ACC112 (cell line): ENCODE measurements at regions not wholly inside any gene's neighbourhood (a gene's known extent, or its start where the extent isn't known, plus 50 kb on each side); places are given as distances from the start of the nearest gene placed in this dataset.

ENCODE experiments used
- H2AFZ ChIP-seq: fragments of 200-600 bp; sonication (generic); one replicate; pipeline ENCODE4 v1.6.0; 2017; ENCODE audit warnings: antibody characterized with exemption, low read length; ENCODE audit not compliant: unreplicated experiment
- H3K27ac ChIP-seq: fragments of 200-600 bp; sonication (generic); 2 replicates; pipeline ENCODE4 v1.5.1; 2014; ENCODE audit warnings: low read depth, mild to moderate bottlenecking, antibody characterized with exemption, low read length, moderate library complexity
- H3K27me3 ChIP-seq: fragments of 200-600 bp; sonication (generic); 2 replicates; pipeline ENCODE4 v1.6.1; 2014; ENCODE audit warnings: mild to moderate bottlenecking, antibody characterized with exemption, low read length, moderate library complexity, mixed read lengths; ENCODE audit not compliant: insufficient read depth
- H3K36me3 ChIP-seq: fragments of 200-600 bp; sonication (generic); 2 replicates; pipeline ENCODE4 v1.6.1; 2016; ENCODE audit warnings: mild to moderate bottlenecking, antibody characterized with exemption, low read length, moderate library complexity, mixed read lengths; ENCODE audit not compliant: insufficient read depth
- H3K4me1 ChIP-seq: fragments of 200-600 bp; sonication (generic); one replicate; pipeline ENCODE4 v1.6.1; 2016; ENCODE audit warnings: low read length, mixed read lengths; ENCODE audit not compliant: insufficient read depth, unreplicated experiment, control insufficient read depth
- H3K4me3 ChIP-seq: fragments of 200-600 bp; sonication (generic); 2 replicates; pipeline ENCODE4 v1.5.1; 2014; ENCODE audit warnings: mild to moderate bottlenecking, low read depth, low read length
- H3K79me2 ChIP-seq: fragments of 200-600 bp; sonication (generic); one replicate; pipeline ENCODE4 v1.6.0; 2016; ENCODE audit warnings: low read length; ENCODE audit not compliant: control insufficient read depth, unreplicated experiment, insufficient read depth

GRCh38 chr1:221622389-221622788 is 119.5 kb downstream of the DUSP10 start:
- Histone ChIP-seq H2AFZ (no peak overlapping the region), H3K79me2 (no peaks in the 10 kb centered on the region), H3K36me3 (no peaks in the 10 kb centered on the region; the same call in 1 of the 2 replicates), H3K27me3 (no peaks in the 10 kb centered on the region), H3K27ac (no peak overlapping the region), H3K4me1 (peaks cover 9% of the 10 kb centered on the region), H3K4me3 (no peak overlapping the region)

- H3K79me2 ChIP-seq = no peaks in the 10 kb centered on the region
- H3K27me3 ChIP-seq = no peaks in the 10 kb centered on the region
- peaks cover 9% of the 10 kb centered on the region for H3K4me1 ChIP-seq
- no peak overlapping the region for H2AFZ ChIP-seq
- H3K4me3 ChIP-seq = no peak overlapping the region
- H3K36me3 ChIP-seq = no peaks in the 10 kb centered on the region
- no peak overlapping the region for H3K27ac ChIP-seq
Observed at GRCh38 chr1:221625026-221625425, 116.9 kb downstream of the DUSP10 start.

GRCh38 chr1:221626041-221626440 is 115.8 kb downstream of the DUSP10 start:
- no peak overlapping the region for H2AFZ ChIP-seq
- H3K27me3 ChIP-seq = no peaks in the 10 kb centered on the region
- no peaks in the 10 kb centered on the region for H3K79me2 ChIP-seq
- H3K4me3 ChIP-seq = no peak overlapping the region
- H3K27ac ChIP-seq = no peak overlapping the region
- H3K4me1 ChIP-seq = peaks cover 4% of the 10 kb centered on the region
- no peaks in the 10 kb centered on the region for H3K36me3 ChIP-seq

GRCh38 chr1:221630236-221630635 is 111.7 kb downstream of the DUSP10 start:
- H3K27ac ChIP-seq = no peak overlapping the region
- no peaks in the 10 kb centered on the region for H3K27me3 ChIP-seq
- no peaks in the 10 kb centered on the region for H3K36me3 ChIP-seq
- H2AFZ ChIP-seq = no peak overlapping the region
- H3K4me1 ChIP-seq = no peaks in the 10 kb centered on the region
- no peaks in the 10 kb centered on the region for H3K79me2 ChIP-seq
- no peak overlapping the region for H3K4me3 ChIP-seq

GRCh38 chr1:221631556-221631955 is 110.3 kb downstream of the DUSP10 start:
- H3K27me3 ChIP-seq = no peaks in the 10 kb centered on the region
- no peak overlapping the region for H2AFZ ChIP-seq
- H3K27ac ChIP-seq = no peak overlapping the region

GRCh38 chr1:221632072-221632471 is 109.8 kb downstream of the DUSP10 start:
- Histone ChIP-seq H3K27me3 (no peaks in the 10 kb centered on the region), H3K4me1 (no peaks in the 10 kb centered on the region), H3K79me2 (no peaks in the 10 kb centered on the region), H3K4me3 (no peak overlapping the region), H2AFZ (no peak overlapping the region), H3K36me3 (no peaks in the 10 kb centered on the region), H3K27ac (no peak overlapping the region)

More at GRCh38 chr1:221631556-221631955, 110.3 kb downstream of the DUSP10 start:
- no peaks in the 10 kb centered on the region for H3K4me1 ChIP-seq
- H3K4me3 ChIP-seq = no peak overlapping the region
- no peaks in the 10 kb centered on the region for H3K79me2 ChIP-seq
- H3K36me3 ChIP-seq = no peaks in the 10 kb centered on the region

GRCh38 chr1:221633841-221634409 is 108.0 kb downstream of the DUSP10 start:
- H3K27me3 ChIP-seq = no peaks in the 10 kb centered on the region
- H3K36me3 ChIP-seq = no peaks in the 10 kb centered on the region
- H3K79me2 ChIP-seq = no peaks in the 10 kb centered on the region
- H3K27ac ChIP-seq = no peak overlapping the region
- no peaks in the 10 kb centered on the region for H3K4me1 ChIP-seq
- H2AFZ ChIP-seq = no peak overlapping the region
- H3K4me3 ChIP-seq = no peak overlapping the region

GRCh38 chr1:221634606-221635005 is 107.3 kb downstream of the DUSP10 start:
- Histone ChIP-seq H3K79me2 (no peaks in the 10 kb centered on the region), H3K27ac (no peak overlapping the region), H3K27me3 (no peaks in the 10 kb centered on the region), H3K4me3 (no peak overlapping the region), H3K4me1 (no peaks in the 10 kb centered on the region), H3K36me3 (no peaks in the 10 kb centered on the region), H2AFZ (no peak overlapping the region)

GRCh38 chr1:221635305-221635704 is 106.6 kb downstream of the DUSP10 start:
- H3K4me1 ChIP-seq = no peaks in the 10 kb centered on the region
- no peaks in the 10 kb centered on the region for H3K27me3 ChIP-seq
- H2AFZ ChIP-seq = no peak overlapping the region
- H3K79me2 ChIP-seq = no peaks in the 10 kb centered on the region
- H3K36me3 ChIP-seq = no peaks in the 10 kb centered on the region
- no peak overlapping the region for H3K4me3 ChIP-seq
- no peak overlapping the region for H3K27ac ChIP-seq

- Histone ChIP-seq H3K79me2 (no peaks in the 10 kb centered on the region), H3K27me3 (no peaks in the 10 kb centered on the region), H3K4me1 (no peaks in the 10 kb centered on the region), H3K27ac (no peak overlapping the region), H2AFZ (no peak overlapping the region), H3K4me3 (no peak overlapping the region), H3K36me3 (no peaks in the 10 kb centered on the region)
Observed at GRCh38 chr1:221636096-221636495, 105.8 kb downstream of the DUSP10 start.

GRCh38 chr1:221636967-221637366 is 104.9 kb downstream of the DUSP10 start:
- Histone ChIP-seq H3K79me2 (no peaks in the 10 kb centered on the region), H3K4me1 (no peaks in the 10 kb centered on the region), H3K36me3 (no peaks in the 10 kb centered on the region), H2AFZ (no peak overlapping the region), H3K4me3 (no peak overlapping the region), H3K27me3 (no peaks in the 10 kb centered on the region), H3K27ac (no peak overlapping the region)
